Kidney epithelial cell (primary cell): ENCODE measurements at regions not wholly inside any gene's neighbourhood (a gene's known extent, or its start where the extent isn't known, plus 50 kb on each side); places are given as distances from the start of the nearest gene placed in this dataset.

Source experiments
- DNase-seq: peaks from one replicate; pipeline ENCODE4 v3.0.0-alpha.2; 2010; ENCODE audit warnings: low read depth
- H3K27me3 ChIP-seq: 2 replicates; pipeline ENCODE4 v1.6.0; 2011; ENCODE audit warnings: low read length; ENCODE audit not compliant: control insufficient read depth, insufficient read depth
- H3K36me3 ChIP-seq: 2 replicates; pipeline ENCODE4 v1.5.1; 2011; ENCODE audit warnings: low read length; ENCODE audit not compliant: control insufficient read depth, insufficient read depth
- H3K4me3 ChIP-seq: 2 replicates; pipeline ENCODE4 v1.5.1; 2011; ENCODE audit warnings: low read depth, mild to moderate bottlenecking, control low read depth, low read length
- TF ChIP-seq, protein P1 (sequence below): IDR thresholded peaks from 2 replicates; pipeline ENCODE4 v1.5.1; 2011; ENCODE audit warnings: mild to moderate bottlenecking, moderate library complexity, low read length, control low read depth, inconsistent platforms; ENCODE audit not compliant: insufficient read depth, poor library complexity, severe bottlenecking

DNA sequence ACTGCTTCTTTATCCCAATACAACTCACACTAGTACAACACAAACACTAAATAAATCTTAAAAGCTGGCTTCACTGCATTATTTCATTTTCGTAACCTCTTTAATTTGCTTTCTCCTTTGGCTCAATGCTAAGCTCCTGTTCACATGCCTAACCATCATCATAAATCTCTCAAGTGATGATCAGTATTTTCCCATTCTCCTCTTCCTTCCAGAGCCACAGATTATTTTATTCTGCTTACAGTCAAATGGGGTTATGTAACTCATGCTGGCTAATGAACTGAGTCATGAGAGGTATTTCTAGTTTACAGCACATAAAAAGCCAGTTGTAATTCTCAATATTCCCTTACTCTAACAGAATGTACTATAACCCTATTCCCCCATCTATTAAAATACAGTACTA, 350.4 kb upstream of the ZC3H15 start:
- no peak for DNase-seq
- TF ChIP-seq, protein P1, sequence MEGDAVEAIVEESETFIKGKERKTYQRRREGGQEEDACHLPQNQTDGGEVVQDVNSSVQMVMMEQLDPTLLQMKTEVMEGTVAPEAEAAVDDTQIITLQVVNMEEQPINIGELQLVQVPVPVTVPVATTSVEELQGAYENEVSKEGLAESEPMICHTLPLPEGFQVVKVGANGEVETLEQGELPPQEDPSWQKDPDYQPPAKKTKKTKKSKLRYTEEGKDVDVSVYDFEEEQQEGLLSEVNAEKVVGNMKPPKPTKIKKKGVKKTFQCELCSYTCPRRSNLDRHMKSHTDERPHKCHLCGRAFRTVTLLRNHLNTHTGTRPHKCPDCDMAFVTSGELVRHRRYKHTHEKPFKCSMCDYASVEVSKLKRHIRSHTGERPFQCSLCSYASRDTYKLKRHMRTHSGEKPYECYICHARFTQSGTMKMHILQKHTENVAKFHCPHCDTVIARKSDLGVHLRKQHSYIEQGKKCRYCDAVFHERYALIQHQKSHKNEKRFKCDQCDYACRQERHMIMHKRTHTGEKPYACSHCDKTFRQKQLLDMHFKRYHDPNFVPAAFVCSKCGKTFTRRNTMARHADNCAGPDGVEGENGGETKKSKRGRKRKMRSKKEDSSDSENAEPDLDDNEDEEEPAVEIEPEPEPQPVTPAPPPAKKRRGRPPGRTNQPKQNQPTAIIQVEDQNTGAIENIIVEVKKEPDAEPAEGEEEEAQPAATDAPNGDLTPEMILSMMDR = no peak
- Histone ChIP-seq H3K4me3 (no peak overlapping the region), H3K27me3 (no peaks in the 10 kb centered on the region), H3K36me3 (no peaks in the 10 kb centered on the region)

DNA sequence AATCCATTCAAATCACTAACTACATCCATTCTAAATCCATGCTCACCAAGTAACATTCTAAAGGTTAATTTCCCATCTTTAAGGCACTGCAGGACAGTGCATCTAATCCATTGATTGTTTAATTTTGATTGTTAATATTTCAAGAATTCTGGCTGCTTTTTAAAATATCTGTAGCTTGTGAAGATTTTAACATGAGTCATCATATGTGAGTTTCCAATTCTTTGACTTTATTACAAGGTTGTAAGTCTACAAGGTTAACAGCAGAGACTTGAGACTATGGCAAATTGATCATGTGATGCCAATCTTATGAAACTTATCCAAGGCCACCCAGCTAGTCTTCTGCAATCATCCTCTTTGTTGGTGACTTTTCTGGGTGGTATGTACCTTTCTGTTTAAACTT, 349.2 kb upstream of the ZC3H15 start:
- no peaks in the 10 kb centered on the region for H3K27me3 ChIP-seq

DNA sequence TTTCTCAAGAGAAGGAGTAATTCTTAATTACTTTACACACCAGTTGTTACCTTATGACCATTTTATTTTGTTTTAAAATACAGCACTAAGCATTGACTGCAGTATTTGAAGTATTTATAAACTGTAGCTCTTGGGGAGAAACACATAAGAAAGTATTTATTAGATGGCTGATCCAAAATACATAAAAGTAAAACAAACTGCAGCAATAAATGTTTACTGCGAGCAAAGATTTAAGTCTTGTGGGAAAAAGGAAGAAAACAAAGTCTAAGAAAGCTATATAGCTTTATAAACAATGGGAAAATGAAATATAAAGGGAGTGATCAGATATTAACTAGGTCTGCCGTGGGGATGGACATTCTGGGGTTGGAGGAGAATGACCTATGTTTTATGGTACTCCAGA, 347.2 kb upstream of the ZC3H15 start:
- H3K4me3 ChIP-seq = no peak overlapping the region
- no peaks in the 10 kb centered on the region for H3K27me3 ChIP-seq
- no peaks in the 10 kb centered on the region for H3K36me3 ChIP-seq
- no peak for DNase-seq
- TF ChIP-seq, protein P1 = no peak

More for the DNA sequence above, 349.2 kb upstream of the ZC3H15 start:
- no peak for DNase-seq
- Histone ChIP-seq H3K4me3 (no peak overlapping the region), H3K36me3 (no peaks in the 10 kb centered on the region)
- TF ChIP-seq, protein P1 = no peak

DNA sequence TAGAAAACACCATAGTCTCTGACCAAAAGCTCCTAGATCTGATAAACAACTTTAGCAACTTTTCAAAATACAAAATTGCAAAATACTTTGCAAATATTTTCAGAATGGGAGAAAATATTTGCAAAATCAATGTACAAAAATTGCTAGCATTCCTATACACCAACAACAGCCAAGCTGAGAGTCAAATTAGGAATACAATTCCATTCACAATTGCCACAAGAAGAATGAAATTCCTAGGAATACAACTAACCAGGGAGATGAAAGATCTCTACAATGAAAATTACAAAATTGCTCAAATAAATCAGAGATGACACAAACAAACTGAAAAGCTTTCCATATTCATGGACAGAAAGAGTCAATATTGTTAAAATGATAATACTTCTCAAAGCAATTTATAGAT, 327.0 kb upstream of the ZC3H15 start:
- Histone ChIP-seq H3K36me3 (no peaks in the 10 kb centered on the region), H3K27me3 (no peaks in the 10 kb centered on the region), H3K4me3 (no peak overlapping the region)
- no peak for DNase-seq
- TF ChIP-seq, protein P1 = no peak

DNA sequence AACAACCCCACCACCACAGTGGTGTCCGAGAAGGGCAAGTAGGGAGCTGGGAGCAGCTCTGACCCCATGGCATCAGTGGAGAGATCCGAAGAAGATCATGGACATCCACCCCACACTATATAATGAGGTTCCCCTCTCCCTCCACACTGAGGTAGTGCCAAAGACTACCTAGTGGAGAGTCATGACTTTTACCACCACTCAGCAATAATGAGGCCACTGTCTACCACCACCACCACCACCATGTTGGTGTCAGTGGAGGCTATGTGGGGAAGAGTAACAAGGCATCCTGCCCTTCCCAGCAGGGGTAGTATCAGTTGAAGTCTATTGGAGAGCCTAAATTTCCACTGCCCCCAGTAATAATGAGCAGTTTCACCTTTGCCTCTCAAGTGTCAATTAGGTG, 321.7 kb upstream of the ZC3H15 start:
- Histone ChIP-seq H3K27me3 (no peaks in the 10 kb centered on the region), H3K4me3 (no peak overlapping the region), H3K36me3 (no peaks in the 10 kb centered on the region)
- DNase-seq = no peak
- TF ChIP-seq, protein P1 = no peak

DNA sequence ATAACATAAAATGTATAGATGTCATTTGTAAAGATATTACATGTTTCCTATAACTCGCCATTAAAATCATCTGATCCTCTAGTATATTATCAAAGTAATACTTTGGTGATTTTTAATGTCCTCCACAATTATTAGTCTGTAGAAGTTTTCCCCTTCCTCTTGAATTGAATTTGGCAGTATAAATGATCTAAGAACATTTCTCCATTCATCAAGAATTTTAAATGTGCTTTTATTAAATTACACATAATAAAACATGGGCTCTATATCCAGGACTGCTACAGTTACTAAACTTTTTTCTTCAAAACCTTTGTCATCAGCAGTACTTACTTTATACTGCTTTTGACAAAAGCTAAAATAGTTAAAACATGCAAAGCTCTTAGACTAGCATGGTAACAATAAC, 315.4 kb upstream of the ZC3H15 start:
- Histone ChIP-seq H3K27me3 (no peaks in the 10 kb centered on the region), H3K36me3 (no peaks in the 10 kb centered on the region), H3K4me3 (no peak overlapping the region)
- TF ChIP-seq, protein P1 = no peak
- DNase-seq = no peak
